Prostate gland (tissue), 2 donors: ENCODE measurements at regions not wholly inside any gene's neighbourhood (a gene's known extent, or its start where the extent isn't known, plus 50 kb on each side); places are given as distances from the start of the nearest gene placed in this dataset.

Experiments used
- CTCF ChIP-seq, 4 experiments: fragments of 200-600 bp in 2 of 4; fragments of 450-650 bp in 2 of 4; sonication (generic) in 2 of 4; IDR thresholded peaks; 1 replicate in 3 of 4; 2 replicates in 1 of 4; pipeline ENCODE4 v1.5.1; 2016 to 2019; ENCODE audit warnings: antibody characterized with exemption in 4 of 4, mild to moderate bottlenecking in 2 of 4, moderate library complexity in 2 of 4
- POLR2A ChIP-seq: fragments of 450-650 bp; IDR thresholded peaks from one replicate; pipeline ENCODE4 v1.6.1; 2016; ENCODE audit warnings: antibody characterized with exemption, mild to moderate bottlenecking

GRCh38 chr2:121819846-121820245 lies 64.4 kb downstream of the TSN start:
- TF ChIP-seq POLR2A (no peak), CTCF (IDR thresholded peaks at IDR 0.05) (no peak)
